ENCODE measurements at regions not wholly inside any gene's neighbourhood (a gene's known extent, or its start where the extent isn't known, plus 50 kb on each side); places are given as distances from the start of the nearest gene placed in this dataset.

GRCh38 chr11:36818410-36818809 is 220.4 kb upstream of the RAG2 start:
- Histone ChIP-seq H3K9ac (ENCODE audit: control insufficient read depth, insufficient read depth, low read length) (no peak overlapping the region), H3K27me3 (replicated peaks in 1 of 2; ENCODE audit: control insufficient read depth in 2 of 2, insufficient read depth in 2 of 2, low read length in 1 of 2) (no peaks in the 10 kb centered on the region), H3K4me3 (no peak overlapping the region), H3K9me3 (replicated peaks; ENCODE audit: control insufficient read depth, insufficient read depth, low read length) (no peaks in the 10 kb centered on the region), H3K36me3 (ENCODE audit: control insufficient read depth in 2 of 2, insufficient read depth in 2 of 2, low read length in 1 of 2) (no peaks in the 10 kb centered on the region), H3K27ac (ENCODE audit: control insufficient read depth, insufficient read depth) (no peak overlapping the region), H3K4me1 (ENCODE audit: control insufficient read depth, insufficient read depth, low read length) (no peaks in the 10 kb centered on the region), H3K4me2 (ENCODE audit: control insufficient read depth, insufficient read depth) (no peak overlapping the region), H3K79me2 (ENCODE audit: control insufficient read depth, insufficient read depth, low read length) (no peaks in the 10 kb centered on the region), H4K20me1 (ENCODE audit: control insufficient read depth, insufficient read depth) (no peaks in the 10 kb centered on the region), H2AFZ (ENCODE audit: control insufficient read depth, low read depth, low read length) (no peak overlapping the region)
- no TSS peak for BruUV-seq (replicated peaks)
- TF ChIP-seq FOS (IDR thresholded peaks at IDR 0.05; ENCODE audit: borderline replicate concordance, extremely low read depth, insufficient read length) (no peak), CTCF (IDR thresholded peaks at IDR 0.05 in 2 of 3, conservative IDR thresholded peaks at IDR 0.05 in 1 of 3; ENCODE audit: control insufficient read depth in 2 of 3, extremely low read depth in 1 of 3, insufficient read depth in 1 of 3, low read depth in 3 of 3, low read length in 3 of 3) (peak; percentile 29 to 50 (median 42))
- DNase-seq (ENCODE audit: low read depth, low spot score) = no peak
- peak; percentile 65 for ATAC-seq
- intact Hi-C loops (cut with micrococcal nuclease; ENCODE audit: unreplicated experiment) = loop anchor here (2.0 kb wide), 1 partner anchor 116 kb away; no protein-coding TSS in a partner anchor
- in situ Hi-C loops (cut with MboI) = no loop called here
- RAD21 ChIA-PET (ENCODE audit: unreplicated experiment) = no interaction called here
- WGBS (ENCODE audit: insufficient coverage, insufficient replicate concordance, low lambda C conversion rate, missing lambda C conversion rate) = 17% methylated on average over 2 of the region's 2 CpGs
- CTCF ChIA-PET = interaction anchor here (1.4 to 1.7 kb wide), 2 partner anchors 10 to 254 kb away, joined by 3 read pairs; no protein-coding TSS in a partner anchor
- SMC1A ChIA-PET (ENCODE audit: uncharacterized antibody, unreplicated experiment) = no interaction called here
- peak; percentile 41 for FAIRE-seq
- POLR2A ChIA-PET = no interaction called here

DNA sequence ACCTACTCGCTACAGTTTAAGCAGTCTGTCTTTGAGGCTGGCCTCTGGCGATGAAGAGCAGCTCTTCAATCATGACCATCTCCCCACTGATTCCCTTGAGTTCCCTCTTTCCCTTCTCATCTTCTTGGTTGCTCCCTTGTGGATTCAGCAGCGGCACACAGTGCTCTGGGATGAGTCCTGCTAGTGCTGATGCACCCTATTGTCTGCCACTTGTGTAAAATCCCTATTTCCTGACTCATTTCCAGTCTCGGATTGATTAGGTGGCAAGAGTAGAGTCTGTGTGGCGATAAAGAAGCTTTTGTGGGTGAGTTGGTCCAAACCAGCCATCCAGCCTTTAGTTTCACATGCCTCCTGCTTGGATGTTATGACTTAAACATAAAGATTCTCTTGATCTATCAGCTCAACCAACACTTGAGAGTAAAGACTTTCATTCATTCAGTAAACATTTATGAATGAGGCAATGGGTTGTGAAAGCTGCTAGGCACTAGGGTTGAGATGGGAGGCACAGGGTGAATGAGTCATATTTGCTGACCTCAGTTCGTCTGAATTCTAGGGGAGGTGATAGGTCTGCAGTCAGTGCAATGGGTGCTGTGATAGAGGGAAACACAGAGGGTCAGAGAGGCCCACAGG is 219.4 kb upstream of the RAG2 start:
- Histone ChIP-seq H3K4me1 (ENCODE audit: control insufficient read depth, insufficient read depth, low read length) (no peaks in the 10 kb centered on the region), H3K27ac (ENCODE audit: control insufficient read depth, insufficient read depth) (no peak overlapping the region), H2AFZ (ENCODE audit: control insufficient read depth, low read depth, low read length) (no peak overlapping the region), H3K79me2 (ENCODE audit: control insufficient read depth, insufficient read depth, low read length) (no peaks in the 10 kb centered on the region), H3K36me3 (ENCODE audit: control insufficient read depth in 2 of 2, insufficient read depth in 2 of 2, low read length in 1 of 2) (no peaks in the 10 kb centered on the region), H4K20me1 (ENCODE audit: control insufficient read depth, insufficient read depth) (no peaks in the 10 kb centered on the region), H3K9ac (ENCODE audit: control insufficient read depth, insufficient read depth, low read length) (no peak overlapping the region), H3K27me3 (replicated peaks in 1 of 2; ENCODE audit: control insufficient read depth in 2 of 2, insufficient read depth in 2 of 2, low read length in 1 of 2) (no peaks in the 10 kb centered on the region), H3K4me3 (no peak overlapping the region), H3K9me3 (replicated peaks; ENCODE audit: control insufficient read depth, insufficient read depth, low read length) (no peaks in the 10 kb centered on the region), H3K4me2 (ENCODE audit: control insufficient read depth, insufficient read depth) (no peak overlapping the region)
- intact Hi-C loops (cut with micrococcal nuclease; ENCODE audit: unreplicated experiment) = no loop called here
- TF ChIP-seq ZNF274 (IDR thresholded peaks at IDR 0.05; ENCODE audit: insufficient read depth, insufficient read length) (no peak), GABPA (IDR thresholded peaks at IDR 0.05; ENCODE audit: low read depth) (no peak), RCOR1 (conservative IDR thresholded peaks at IDR 0.05; ENCODE audit: low read depth, low read length) (no peak), TARDBP (IDR thresholded peaks at IDR 0.05; ENCODE audit: borderline replicate concordance) (no peak), JUNB (IDR thresholded peaks at IDR 0.05) (no peak), CHD1 (IDR thresholded peaks at IDR 0.05; ENCODE audit: low read depth, low read length) (no peak), CEBPB (IDR thresholded peaks at IDR 0.05; ENCODE audit: borderline replicate concordance in 1 of 2, low read depth in 2 of 2, low read length in 2 of 2) (no peak), LARP7 (IDR thresholded peaks at IDR 0.05) (no peak), MEF2A (IDR thresholded peaks at IDR 0.05; ENCODE audit: insufficient read depth, low read depth, low read length) (no peak), HCFC1 (IDR thresholded peaks at IDR 0.05; ENCODE audit: low read length) (no peak)
- ChIA-PET CTCF (interaction anchor here (1.0 to 1.2 kb wide), 4 partner anchors 9 to 121 kb away, joined by 3 read pairs; no protein-coding TSS in a partner anchor), SMC1A (ENCODE audit: uncharacterized antibody, unreplicated experiment) (interaction anchor here (1.0 kb wide), 1 partner anchor 19 kb away, joined by 3 read pairs; no protein-coding TSS in a partner anchor), RAD21 (ENCODE audit: unreplicated experiment) (no interaction called here), POLR2A (no interaction called here)
- in situ Hi-C loops (cut with MboI) = no loop called here
- WGBS (ENCODE audit: insufficient coverage, insufficient replicate concordance, low lambda C conversion rate, missing lambda C conversion rate) = 0% methylated on average over 6 of the region's 6 CpGs
- DNase-seq (ENCODE audit: low read depth, low spot score) (no peak), ATAC-seq (peak; percentile 61), FAIRE-seq (no peak)
- BruUV-seq (replicated peaks) = no TSS peak

Measured in GM12878 (cell line).